HepG2 (cell line): ENCODE measurements at regions not wholly inside any gene's neighbourhood (a gene's known extent, or its start where the extent isn't known, plus 50 kb on each side); places are given as distances from the start of the nearest gene placed in this dataset.

ENCODE experiments used
- ATAC-seq: fragments of 200-7000 bp; cut with Tn5 transposase; 3 replicates; pipeline ENCODE4 v1.9.1; 2020; ENCODE audit warnings: mild to moderate bottlenecking, moderate library complexity
- BruUV-seq: library from RNA; stranded (reverse); fragments of 400-500 nt; replicated peaks from 2 replicates; lab custom pipeline; 2021; lab: Mats Ljungman, UMichigan
- CTCF ChIA-PET: fragments of 300-600 bp; formaldehyde crosslinking; extraction: SDS; loops from one replicate; lab custom pipeline; 2021; ENCODE audit warnings: low total read pairs, inconsistent platforms, low intra/inter-chr PET ratio; lab: Yijun Ruan, JAX
- POLR2A ChIA-PET: fragments of 350-600 bp; sonication (Branson Sonifier 250); formaldehyde crosslinking; loops from one replicate; lab custom pipeline; 2020; ENCODE audit warnings: antibody characterized with exemption, inconsistent platforms; lab: Yijun Ruan, JAX
- DNase-seq: peaks from one replicate; pipeline ENCODE4 v3.0.0-alpha.2; 2015; ENCODE audit warnings: low spot score
- FAIRE-seq: peaks from 3 replicates; lab custom pipeline; 2011; peaks lifted over from hg19 to GRCh38; lab: Jason Lieb, UNC
- H2AFZ ChIP-seq: one replicate; pipeline ENCODE4 v1.6.1; 2011; ENCODE audit warnings: low read length, inconsistent platforms
- H3K27ac ChIP-seq: fragments of 300-600 bp; 3 replicates; pipeline ENCODE4 v1.8.0; 2011; ENCODE audit warnings: mixed run types, mild to moderate bottlenecking, mixed read lengths, low read length, inconsistent platforms; ENCODE audit not compliant: insufficient read depth; ENCODE audit errors: extremely low read length
- H3K27me3 ChIP-seq, 2 experiments: fragments of 200-600 bp in 1 of 2; 2 replicates in 1 of 2; 3 replicates in 1 of 2; pipeline versions ENCODE4 v1.6.0 to v1.8.0; 2011; ENCODE audit warnings: low read length in 2 of 2, mild to moderate bottlenecking in 2 of 2, moderate library complexity in 2 of 2, inconsistent platforms in 1 of 2; ENCODE audit not compliant: insufficient read depth in 2 of 2, control insufficient read depth in 1 of 2
- H3K36me3 ChIP-seq, 2 experiments: fragments of 200-600 bp in 1 of 2; replicated peaks in 1 of 2; 2 replicates in 1 of 2; 3 replicates in 1 of 2; pipeline versions ENCODE4 v1.5.1 to v1.8.0; 2011; ENCODE audit warnings: low read length in 2 of 2, inconsistent platforms in 1 of 2; ENCODE audit not compliant: insufficient read depth in 2 of 2, control insufficient read depth in 1 of 2
- H3K4me1 ChIP-seq: 2 replicates; pipeline ENCODE4 v1.5.1; 2012; ENCODE audit warnings: low read length, inconsistent platforms; ENCODE audit not compliant: insufficient read depth
- H3K4me2 ChIP-seq: 2 replicates; pipeline ENCODE4 v1.6.0; 2011; ENCODE audit warnings: low read depth, low read length, inconsistent platforms
- H3K4me3 ChIP-seq, 3 experiments: fragments of 200-600 bp in 1 of 3; sonication (generic), shearing (Covaris generic) in 1 of 3; replicated peaks in 1 of 3; 2 replicates each; pipeline ENCODE4 v1.5.1; 2011 to 2016; ENCODE audit warnings: low read length in 3 of 3, inconsistent platforms in 2 of 3, low read depth in 2 of 3, mild to moderate bottlenecking in 2 of 3, control low read depth in 1 of 3, mixed read lengths in 1 of 3; ENCODE audit not compliant: insufficient read depth in 1 of 3
- H3K79me2 ChIP-seq: one replicate; pipeline ENCODE4 v1.6.1; 2011; ENCODE audit warnings: low read length, inconsistent platforms; ENCODE audit not compliant: insufficient read depth
- H3K9ac ChIP-seq: 2 replicates; pipeline ENCODE4 v1.6.0; 2011; ENCODE audit warnings: mild to moderate bottlenecking, low read depth, low read length, inconsistent platforms; ENCODE audit not compliant: insufficient read depth
- H3K9me3 ChIP-seq: 2 replicates; pipeline ENCODE4 v1.5.1; 2012; ENCODE audit warnings: mild to moderate bottlenecking, low read length
- H4K20me1 ChIP-seq: 2 replicates; pipeline ENCODE4 v1.6.0; 2011; ENCODE audit warnings: inconsistent platforms, mild to moderate bottlenecking, low read length, moderate library complexity; ENCODE audit not compliant: insufficient read depth
- ETV6 ChIP-seq: sonication (generic); formaldehyde crosslinking; conservative IDR thresholded peaks from 2 replicates; pipeline ENCODE4 v1.4.0; 2020; ENCODE audit warnings: missing genetic modification reagents
- MIXL1 ChIP-seq: IDR thresholded peaks from 2 replicates; pipeline ENCODE4 v1.6.1; 2016
- MYC ChIP-seq: sonication (generic); formaldehyde crosslinking; IDR thresholded peaks from 2 replicates; pipeline ENCODE4 v1.9.0; 2021; ENCODE audit warnings: missing genetic modification reagents, borderline replicate concordance
- NCOR1 ChIP-seq: fragments of 200-600 bp; sonication (generic); IDR thresholded peaks from 2 replicates; pipeline ENCODE4 v1.7.0; 2017; ENCODE audit warnings: antibody characterized with exemption, low read length, borderline replicate concordance
- NFYC ChIP-seq: IDR thresholded peaks from 2 replicates; pipeline ENCODE4 v1.6.1; 2016; ENCODE audit warnings: missing genetic modification reagents, missing compliant biosample characterization
- ONECUT2 ChIP-seq: sonication (generic); formaldehyde crosslinking; IDR thresholded peaks from 2 replicates; pipeline ENCODE4 v1.4.0; 2020; ENCODE audit warnings: missing genetic modification reagents
- PAWR ChIP-seq: sonication (generic); formaldehyde crosslinking; IDR thresholded peaks from 2 replicates; pipeline ENCODE4 v1.4.0; 2020; ENCODE audit warnings: missing genetic modification reagents, mild to moderate bottlenecking, borderline replicate concordance
- PTBP1 ChIP-seq: fragments of 200-400 bp; formaldehyde crosslinking; IDR thresholded peaks from 2 replicates; pipeline ENCODE4 v1.6.1; 2018; ENCODE audit warnings: low read length, low read depth; ENCODE audit not compliant: poor library complexity, severe bottlenecking
- RFX3 ChIP-seq: IDR thresholded peaks from 2 replicates; pipeline ENCODE4 v1.6.1; 2016; ENCODE audit warnings: missing biosample characterization, missing genetic modification reagents
- SOX5 ChIP-seq: IDR thresholded peaks from 2 replicates; pipeline ENCODE4 v1.6.1; 2016; ENCODE audit warnings: borderline replicate concordance
- ZBTB21 ChIP-seq: sonication (generic); formaldehyde crosslinking; IDR thresholded peaks from 2 replicates; pipeline ENCODE4 v1.4.0; 2020; ENCODE audit warnings: missing genetic modification reagents
- ZBTB25 ChIP-seq: IDR thresholded peaks from 2 replicates; pipeline ENCODE4 v1.6.1; 2018; ENCODE audit warnings: missing genetic modification reagents
- ZFAT ChIP-seq: sonication (generic); formaldehyde crosslinking; conservative IDR thresholded peaks from 2 replicates; pipeline ENCODE4 v1.8.1; 2023; ENCODE audit warnings: missing genetic modification reagents, inconsistent platforms
- ZNF430 ChIP-seq: sonication (generic); formaldehyde crosslinking; IDR thresholded peaks from 2 replicates; pipeline ENCODE4 v1.9.0; 2021; ENCODE audit warnings: mild to moderate bottlenecking, missing genetic modification reagents
- ZNF576 ChIP-seq: sonication (generic); formaldehyde crosslinking; IDR thresholded peaks from 2 replicates; pipeline ENCODE4 v1.4.0; 2020; ENCODE audit warnings: mild to moderate bottlenecking, missing genetic modification reagents
- ZNF609 ChIP-seq: sonication (generic); formaldehyde crosslinking; IDR thresholded peaks from 2 replicates; pipeline ENCODE4 v1.4.0; 2020; ENCODE audit warnings: mild to moderate bottlenecking, missing genetic modification reagents, borderline replicate concordance
- WGBS: methylation state at CpG from one replicate; pipeline ENCODE4 v1.1.6; 2017; ENCODE audit warnings: low lambda C conversion rate; 5-methylcytosine and 5-hydroxymethylcytosine counted together
- in situ Hi-C: cut with HindIII; loops from 2 replicates; pipeline ENCODE4 v1.10.0; 2017; ENCODE audit warnings: low pct_unique_long_range_greater_than_20kb; ENCODE audit not compliant: extremely low pct_ligation_motif_present
- intact Hi-C: fragments of 100-400 bp; cut with micrococcal nuclease; formaldehyde crosslinking; loops from one replicate; pipeline ENCODE4 v1.10.0; 2022; ENCODE audit not compliant: unreplicated experiment
- TF ChIP-seq, protein P1 (sequence below): sonication (generic); formaldehyde crosslinking; IDR thresholded peaks from 2 replicates; pipeline ENCODE4 v1.5.0; 2020; ENCODE audit warnings: mild to moderate bottlenecking, missing genetic modification reagents

- H3K27me3 ChIP-seq = no peaks in the 10 kb centered on the region
- H2AFZ ChIP-seq = no peak overlapping the region
- H3K4me3 ChIP-seq = no peak overlapping the region
- ChIA-PET CTCF (no interaction called here), POLR2A (no interaction called here)
- H3K9ac ChIP-seq = no peak overlapping the region
- no peak for DNase-seq
- H3K79me2 ChIP-seq = no peaks in the 10 kb centered on the region
- no TSS peak for BruUV-seq
- WGBS = 93% methylated on average over 1 of the region's 1 CpG
- intact Hi-C loops = no loop called here
- FAIRE-seq = no peak
- no peaks in the 10 kb centered on the region for H3K9me3 ChIP-seq
- H3K27ac ChIP-seq = no peak overlapping the region
- H3K4me2 ChIP-seq = no peak overlapping the region
- H4K20me1 ChIP-seq = no peaks in the 10 kb centered on the region
- no peak for ATAC-seq
- H3K36me3 ChIP-seq = no peaks in the 10 kb centered on the region
- in situ Hi-C loops = no loop called here
- H3K4me1 ChIP-seq = no peaks in the 10 kb centered on the region
- TF ChIP-seq ZBTB25 (CRISPR knock-in tag) (no peak), MIXL1 (no peak), ZNF576 (CRISPR knock-in tag) (no peak), NFYC (CRISPR knock-in tag) (no peak), ZBTB21 (CRISPR knock-in tag) (no peak), PAWR (CRISPR knock-in tag) (no peak), ZFAT (no peak), ZNF609 (no peak), ETV6 (CRISPR knock-in tag) (no peak), ONECUT2 (CRISPR knock-in tag) (no peak), PTBP1 (no peak), MYC (CRISPR knock-in tag) (no peak), RFX3 (no peak), SOX5 (CRISPR knock-in tag) (no peak), NCOR1 (no peak), ZNF430 (CRISPR knock-in tag) (no peak)
- TF ChIP-seq, protein P1, sequence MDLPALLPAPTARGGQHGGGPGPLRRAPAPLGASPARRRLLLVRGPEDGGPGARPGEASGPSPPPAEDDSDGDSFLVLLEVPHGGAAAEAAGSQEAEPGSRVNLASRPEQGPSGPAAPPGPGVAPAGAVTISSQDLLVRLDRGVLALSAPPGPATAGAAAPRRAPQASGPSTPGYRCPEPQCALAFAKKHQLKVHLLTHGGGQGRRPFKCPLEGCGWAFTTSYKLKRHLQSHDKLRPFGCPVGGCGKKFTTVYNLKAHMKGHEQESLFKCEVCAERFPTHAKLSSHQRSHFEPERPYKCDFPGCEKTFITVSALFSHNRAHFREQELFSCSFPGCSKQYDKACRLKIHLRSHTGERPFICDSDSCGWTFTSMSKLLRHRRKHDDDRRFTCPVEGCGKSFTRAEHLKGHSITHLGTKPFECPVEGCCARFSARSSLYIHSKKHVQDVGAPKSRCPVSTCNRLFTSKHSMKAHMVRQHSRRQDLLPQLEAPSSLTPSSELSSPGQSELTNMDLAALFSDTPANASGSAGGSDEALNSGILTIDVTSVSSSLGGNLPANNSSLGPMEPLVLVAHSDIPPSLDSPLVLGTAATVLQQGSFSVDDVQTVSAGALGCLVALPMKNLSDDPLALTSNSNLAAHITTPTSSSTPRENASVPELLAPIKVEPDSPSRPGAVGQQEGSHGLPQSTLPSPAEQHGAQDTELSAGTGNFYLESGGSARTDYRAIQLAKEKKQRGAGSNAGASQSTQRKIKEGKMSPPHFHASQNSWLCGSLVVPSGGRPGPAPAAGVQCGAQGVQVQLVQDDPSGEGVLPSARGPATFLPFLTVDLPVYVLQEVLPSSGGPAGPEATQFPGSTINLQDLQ (CRISPR knock-in tag) = no peak
Observed at GRCh38 chr7:112887976-112888375, 97.8 kb upstream of the TMEM168 start.
